HG03280 (cell line): ENCODE measurements at regions not wholly inside any gene's neighbourhood (a gene's known extent, or its start where the extent isn't known, plus 50 kb on each side); places are given as distances from the start of the nearest gene placed in this dataset.

Experiments
- ATAC-seq: cut with Tn5 transposase; IDR thresholded peaks from one replicate; pipeline ENCODE4 v1.9.1; 2021; ENCODE audit warnings: mild to moderate bottlenecking, moderate library complexity; ENCODE audit not compliant: unreplicated experiment

GRCh38 chr6:74645108-74645849 lies 560.6 kb downstream of the COL12A1 start:
- ATAC-seq: no peak

- ATAC-seq: no peak
Measured at GRCh38 chr6:74642101-74642500, 563.8 kb downstream of the COL12A1 start.

- no peak for ATAC-seq
Measured at GRCh38 chr6:74638412-74638811, 567.4 kb downstream of the COL12A1 start.

- ATAC-seq: no peak
Measured at GRCh38 chr6:74632196-74632875, 573.5 kb downstream of the COL12A1 start.

- no peak for ATAC-seq
Measured at GRCh38 chr6:74631564-74631963, 574.3 kb downstream of the COL12A1 start.

GRCh38 chr6:74626288-74626687 lies 579.6 kb downstream of the COL12A1 start:
- ATAC-seq: no peak

GRCh38 chr6:74623027-74623426 lies 582.8 kb downstream of the COL12A1 start:
- ATAC-seq: no peak

GRCh38 chr6:74611220-74611619 lies 594.6 kb downstream of the COL12A1 start:
- ATAC-seq: no peak

- ATAC-seq: no peak
Measured at GRCh38 chr6:74610352-74610751, 595.5 kb downstream of the COL12A1 start.

- ATAC-seq: no peak
Measured at GRCh38 chr6:74609871-74610270, 596.0 kb downstream of the COL12A1 start.

GRCh38 chr6:74607934-74608333 lies 597.9 kb downstream of the COL12A1 start:
- ATAC-seq: no peak

GRCh38 chr6:74607468-74607867 lies 598.4 kb downstream of the COL12A1 start:
- ATAC-seq: no peak

GRCh38 chr6:74606582-74607071 lies 599.2 kb downstream of the COL12A1 start:
- no peak for ATAC-seq

GRCh38 chr6:74605922-74606581 lies 599.8 kb downstream of the COL12A1 start:
- ATAC-seq: no peak

- no peak for ATAC-seq
Measured at GRCh38 chr6:74604279-74604678, 601.6 kb downstream of the COL12A1 start.

GRCh38 chr6:74603322-74604076 lies 602.4 kb downstream of the COL12A1 start:
- no peak for ATAC-seq

GRCh38 chr6:74602206-74602605 lies 603.6 kb downstream of the COL12A1 start:
- ATAC-seq: no peak

GRCh38 chr6:74598462-74599393 lies 607.1 kb downstream of the COL12A1 start:
- ATAC-seq: peak; percentile 96

- peak; percentile 29 for ATAC-seq
Measured at GRCh38 chr6:74597840-74598239, 608.0 kb downstream of the COL12A1 start.

- no peak for ATAC-seq
Measured at GRCh38 chr6:74597266-74597665, 608.6 kb downstream of the COL12A1 start.
